WTC11 (cell line): ENCODE measurements at regions not wholly inside any gene's neighbourhood (a gene's known extent, or its start where the extent isn't known, plus 50 kb on each side); places are given as distances from the start of the nearest gene placed in this dataset.

Experiments
- ATAC-seq: fragments of 200-7000 bp; cut with Tn5 transposase; 2 replicates; pipeline ENCODE4 v1.10.0; 2021; ENCODE audit warnings: mild to moderate bottlenecking, moderate library complexity
- CTCF ChIA-PET: fragments of 300-600 bp; sonication (Branson Sonifier 250); formaldehyde crosslinking; loops from one replicate; lab custom pipeline; 2021; ENCODE audit warnings: antibody characterized with exemption; lab: Charles Lee
- POLR2A ChIA-PET: fragments of 350-600 bp; sonication (Branson Sonifier 250); formaldehyde crosslinking; loops from one replicate; lab custom pipeline; 2021; ENCODE audit warnings: antibody characterized with exemption; lab: Charles Lee
- DNase-seq: peaks from one replicate; pipeline ENCODE4 v3.0.0; 2021; ENCODE audit warnings: low spot score
- H3K27ac Mint-ChIP-seq: 2 replicates; pipeline ENCODE4 v1.8.0; 2021; ENCODE audit warnings: mixed read lengths
- H3K27me3 Mint-ChIP-seq: 2 replicates; pipeline ENCODE4 v1.8.0; 2021; ENCODE audit warnings: low read depth, mild to moderate bottlenecking, moderate library complexity, mixed read lengths
- H3K36me3 Mint-ChIP-seq: 2 replicates; pipeline ENCODE4 v1.8.0; 2021; ENCODE audit warnings: mixed read lengths
- H3K4me1 Mint-ChIP-seq: 2 replicates; pipeline ENCODE4 v1.8.0; 2022; ENCODE audit warnings: mixed read lengths
- H3K4me3 Mint-ChIP-seq: 2 replicates; pipeline ENCODE4 v1.8.0; 2021; ENCODE audit warnings: mild to moderate bottlenecking, moderate library complexity, mixed read lengths
- H3K9me3 Mint-ChIP-seq: 2 replicates; pipeline ENCODE4 v1.8.0; 2021; ENCODE audit warnings: mixed read lengths
- AFF4 ChIP-seq: sonication (generic); formaldehyde crosslinking; IDR thresholded peaks from 2 replicates; pipeline ENCODE4 v1.8.1; 2023; ENCODE audit warnings: mild to moderate bottlenecking, missing genetic modification reagents, borderline replicate concordance
- ATF3 ChIP-seq: sonication (generic); formaldehyde crosslinking; conservative IDR thresholded peaks from 2 replicates; pipeline ENCODE4 v1.8.1; 2022; ENCODE audit warnings: mild to moderate bottlenecking, missing genetic modification reagents
- ATF6 ChIP-seq: sonication (generic); formaldehyde crosslinking; IDR thresholded peaks from 2 replicates; pipeline ENCODE4 v1.8.1; 2023; ENCODE audit warnings: mild to moderate bottlenecking, missing genetic modification reagents
- E2F1 ChIP-seq: sonication (generic); formaldehyde crosslinking; IDR thresholded peaks from 2 replicates; pipeline ENCODE4 v1.8.0; 2022; ENCODE audit warnings: mild to moderate bottlenecking, missing genetic modification reagents
- GTF2I ChIP-seq: fragments of 250-450 bp; sonication (Bioruptor Pico); conservative IDR thresholded peaks from 2 replicates; pipeline ENCODE4 v1.4.0; 2021; ENCODE audit warnings: mild to moderate bottlenecking
- JUN ChIP-seq: sonication (generic); formaldehyde crosslinking; IDR thresholded peaks from 2 replicates; pipeline ENCODE4 v1.8.0; 2023; ENCODE audit warnings: mild to moderate bottlenecking, missing genetic modification reagents
- KAT7 ChIP-seq: sonication (generic); formaldehyde crosslinking; IDR thresholded peaks from 2 replicates; pipeline ENCODE4 v1.8.1; 2023; ENCODE audit warnings: missing genetic modification reagents, mild to moderate bottlenecking, borderline replicate concordance
- NFATC4 ChIP-seq: fragments of 250-450 bp; sonication (Bioruptor Pico); IDR thresholded peaks from 2 replicates; pipeline ENCODE4 v1.9.0; 2021; ENCODE audit warnings: mild to moderate bottlenecking
- NR1H2 ChIP-seq: sonication (generic); formaldehyde crosslinking; IDR thresholded peaks from 2 replicates; pipeline ENCODE4 v1.9.0; 2021; ENCODE audit warnings: mild to moderate bottlenecking, moderate library complexity, missing genetic modification reagents
- OVOL2 ChIP-seq: fragments of 250-450 bp; sonication (Bioruptor Pico); IDR thresholded peaks from 2 replicates; pipeline ENCODE4 v1.9.0; 2021; ENCODE audit warnings: mild to moderate bottlenecking, borderline replicate concordance
- PRDM15 ChIP-seq: sonication (generic); formaldehyde crosslinking; IDR thresholded peaks from 2 replicates; pipeline ENCODE4 v1.8.0; 2022; ENCODE audit warnings: missing genetic modification reagents
- RORB ChIP-seq: fragments of 250-450 bp; sonication (Bioruptor Pico); IDR thresholded peaks from 2 replicates; pipeline ENCODE4 v1.9.0; 2021; ENCODE audit warnings: mild to moderate bottlenecking
- SMAD3 ChIP-seq: sonication (generic); formaldehyde crosslinking; IDR thresholded peaks from 2 replicates; pipeline ENCODE4 v1.8.0; 2022; ENCODE audit warnings: missing genetic modification reagents, mild to moderate bottlenecking, borderline replicate concordance
- STAT6 ChIP-seq: sonication (generic); formaldehyde crosslinking; conservative IDR thresholded peaks from 2 replicates; pipeline ENCODE4 v1.8.1; 2023; ENCODE audit warnings: mild to moderate bottlenecking, low read depth, missing genetic modification reagents, moderate library complexity
- ZNF219 ChIP-seq: sonication (generic); formaldehyde crosslinking; IDR thresholded peaks from 2 replicates; pipeline ENCODE4 v1.8.0; 2023; ENCODE audit warnings: missing genetic modification reagents, mild to moderate bottlenecking, borderline replicate concordance

- no peak for TF ChIP-seq ATF6 (CRISPR knock-in tag)
- no peak for TF ChIP-seq KAT7 (CRISPR knock-in tag)
- no peak for TF ChIP-seq ATF3 (CRISPR knock-in tag)
- TF ChIP-seq SMAD3 (CRISPR knock-in tag) = no peak
- no peak for TF ChIP-seq E2F1 (CRISPR knock-in tag)
- TF ChIP-seq, all 79 proteins: peak for 0
Observed at GRCh38 chr1:195577748-195578147, 1030.5 kb downstream of the KCNT2 start (continued).

GRCh38 chr1:195576641-195577040 is 1031.6 kb downstream of the KCNT2 start:
- no peak for TF ChIP-seq STAT6 (CRISPR knock-in tag)
- TF ChIP-seq PRDM15 (CRISPR knock-in tag) = no peak
- TF ChIP-seq ZNF219 (CRISPR knock-in tag) = no peak
- TF ChIP-seq AFF4 (CRISPR knock-in tag) = no peak
- TF ChIP-seq GTF2I (CRISPR knock-in tag) = no peak
- TF ChIP-seq RORB (CRISPR knock-in tag) = no peak
- TF ChIP-seq ATF3 (CRISPR knock-in tag) = no peak
- no peak for TF ChIP-seq JUN (CRISPR knock-in tag)
- TF ChIP-seq OVOL2 (CRISPR knock-in tag) = no peak
- no peak for TF ChIP-seq NR1H2 (CRISPR knock-in tag)
- TF ChIP-seq NFATC4 (CRISPR knock-in tag) = no peak
- Mint-ChIP-seq H3K4me1 (no peaks in the 10 kb centered on the region), H3K27ac (no peak overlapping the region), H3K9me3 (peaks cover 6% of the 10 kb centered on the region), H3K36me3 (no peaks in the 10 kb centered on the region), H3K27me3 (no peaks in the 10 kb centered on the region), H3K4me3 (no peak overlapping the region)
- POLR2A ChIA-PET = no interaction called here
- DNase-seq (no peak), ATAC-seq (no peak)
- CTCF ChIA-PET = interaction anchor here (1.3 kb wide), 1 partner anchor 309 kb away, joined by 3 read pairs; no protein-coding TSS in a partner anchor
